H9 (cell line): ENCODE measurements at regions not wholly inside any gene's neighbourhood (a gene's known extent, or its start where the extent isn't known, plus 50 kb on each side); places are given as distances from the start of the nearest gene placed in this dataset.

Source experiments
- DNase-seq: peaks from one replicate; pipeline ENCODE4 v3.0.0-alpha.2; 2017
- H2AFZ ChIP-seq: one replicate; pipeline ENCODE4 v1.6.1; 2013; ENCODE audit warnings: mild to moderate bottlenecking, low read length, control low read depth, moderate library complexity
- H2AK5ac ChIP-seq: 2 replicates; pipeline ENCODE4 v1.6.1; 2013; ENCODE audit warnings: low read length, control low read depth, mixed read lengths; ENCODE audit not compliant: insufficient read length
- H2BK120ac ChIP-seq: one replicate; pipeline ENCODE4 v1.6.1; 2013; ENCODE audit warnings: low read depth, mild to moderate bottlenecking, low read length, control low read depth, inconsistent platforms; ENCODE audit not compliant: poor library complexity, severe bottlenecking
- H2BK12ac ChIP-seq: 2 replicates; pipeline ENCODE4 v1.6.1; 2013; ENCODE audit warnings: low read length, control low read depth, mixed read lengths, low read depth; ENCODE audit not compliant: insufficient read length
- H2BK15ac ChIP-seq: 2 replicates; pipeline ENCODE4 v1.6.1; 2013; ENCODE audit warnings: low read depth, low read length, control low read depth
- H2BK20ac ChIP-seq: one replicate; pipeline ENCODE4 v1.6.1; 2013; ENCODE audit warnings: low read depth, mild to moderate bottlenecking, low read length, control low read depth, inconsistent platforms; ENCODE audit not compliant: poor library complexity, severe bottlenecking
- H2BK5ac ChIP-seq: 2 replicates; pipeline ENCODE4 v1.6.1; 2013; ENCODE audit warnings: low read length, control low read depth, mixed read lengths; ENCODE audit not compliant: insufficient read length
- H3K14ac ChIP-seq: 2 replicates; pipeline ENCODE4 v1.6.1; 2013; ENCODE audit warnings: low read length, control low read depth; ENCODE audit not compliant: insufficient read depth
- H3K18ac ChIP-seq: 2 replicates; pipeline ENCODE4 v1.6.1; 2013; ENCODE audit warnings: low read depth, mild to moderate bottlenecking, mixed read lengths, low read length, control low read depth; ENCODE audit not compliant: insufficient read length
- H3K23ac ChIP-seq: 2 replicates; pipeline ENCODE4 v1.6.1; 2013; ENCODE audit warnings: low read length, control low read depth, mixed read lengths, low read depth; ENCODE audit not compliant: insufficient read length
- H3K23me2 ChIP-seq: 2 replicates; pipeline ENCODE4 v1.6.1; 2013; ENCODE audit warnings: low read depth, mild to moderate bottlenecking, mixed read lengths, low read length, control low read depth; ENCODE audit not compliant: insufficient read length, poor library complexity, severe bottlenecking
- H3K27ac ChIP-seq: 2 replicates; pipeline ENCODE4 v1.5.1; 2013; ENCODE audit warnings: low read length, control low read depth, mixed read lengths, low read depth; ENCODE audit not compliant: insufficient read length
- H3K27me3 ChIP-seq: 2 replicates; pipeline ENCODE4 v1.6.1; 2013; ENCODE audit warnings: low read length, control low read depth, inconsistent platforms; ENCODE audit not compliant: insufficient read depth
- H3K4ac ChIP-seq: 2 replicates; pipeline ENCODE4 v1.6.1; 2013; ENCODE audit warnings: low read depth, mild to moderate bottlenecking, control low read depth, inconsistent platforms, low read length, moderate library complexity
- H3K4me1 ChIP-seq: 2 replicates; pipeline ENCODE4 v1.6.1; 2013; ENCODE audit warnings: low read length, control low read depth, inconsistent platforms; ENCODE audit not compliant: insufficient read depth
- H3K4me2 ChIP-seq: 2 replicates; pipeline ENCODE4 v1.6.1; 2013; ENCODE audit warnings: low read length, control low read depth, mixed read lengths; ENCODE audit not compliant: insufficient read length, insufficient read depth
- H3K56ac ChIP-seq: 2 replicates; pipeline ENCODE4 v1.6.1; 2013; ENCODE audit warnings: low read depth, mild to moderate bottlenecking, mixed read lengths, low read length, control low read depth; ENCODE audit not compliant: insufficient read length
- H3K79me1 ChIP-seq: 2 replicates; pipeline ENCODE4 v1.6.1; 2013; ENCODE audit warnings: low read depth, mild to moderate bottlenecking, moderate library complexity, low read length, control low read depth, inconsistent platforms; ENCODE audit not compliant: insufficient read depth, poor library complexity, severe bottlenecking
- H3K79me2 ChIP-seq: 2 replicates; pipeline ENCODE4 v1.6.1; 2013; ENCODE audit warnings: low read length, control low read depth, inconsistent platforms; ENCODE audit not compliant: insufficient read depth
- H3K9ac ChIP-seq: 2 replicates; pipeline ENCODE4 v1.6.1; 2013; ENCODE audit warnings: low read length, control low read depth, mixed read lengths; ENCODE audit not compliant: insufficient read length; ENCODE audit errors: extremely low read depth
- H3K9me3 ChIP-seq: one replicate; pipeline ENCODE4 v1.6.1; 2013; ENCODE audit warnings: low read depth, low read length, inconsistent platforms; ENCODE audit not compliant: control insufficient read depth
- H3T11ph ChIP-seq: one replicate; pipeline ENCODE4 v1.6.1; 2013; ENCODE audit warnings: mild to moderate bottlenecking, low read length, control low read depth, inconsistent platforms
- H4K20me1 ChIP-seq: one replicate; pipeline ENCODE4 v1.6.1; 2013; ENCODE audit not compliant: control insufficient read depth, insufficient read length, insufficient read depth
- H4K5ac ChIP-seq: 2 replicates; pipeline ENCODE4 v1.6.1; 2013; ENCODE audit warnings: low read depth, mild to moderate bottlenecking, mixed read lengths, low read length, control low read depth; ENCODE audit not compliant: insufficient read length
- H4K8ac ChIP-seq: replicated peaks from 2 replicates; pipeline ENCODE4 v1.6.1; 2013; ENCODE audit warnings: low read length, control low read depth, mixed read lengths, low read depth; ENCODE audit not compliant: insufficient read length
- H4K91ac ChIP-seq: 2 replicates; pipeline ENCODE4 v1.6.1; 2013; ENCODE audit warnings: low read depth, mild to moderate bottlenecking, moderate library complexity, mixed read lengths, low read length, control low read depth; ENCODE audit not compliant: insufficient read length
- H3K27ac Mint-ChIP-seq, 3 experiments: 2 replicates in 2 of 3; 3 replicates in 1 of 3; pipeline ENCODE4 v1.8.0; 2020 to 2021; ENCODE audit warnings: mixed read lengths in 3 of 3, mild to moderate bottlenecking in 1 of 3, moderate library complexity in 1 of 3
- H3K27me3 Mint-ChIP-seq: 2 replicates; pipeline ENCODE4 v1.8.0; 2021; ENCODE audit warnings: low read depth, mild to moderate bottlenecking, moderate library complexity, mixed read lengths
- H3K36me3 Mint-ChIP-seq, 3 experiments: 2 replicates in 2 of 3; 3 replicates in 1 of 3; pipeline ENCODE4 v1.8.0; 2020 to 2021; ENCODE audit warnings: low read depth in 3 of 3, mixed read lengths in 3 of 3; ENCODE audit not compliant: insufficient read depth in 1 of 3
- H3K4me1 Mint-ChIP-seq, 2 experiments: 2 replicates each; pipeline ENCODE4 v1.8.0; 2020; ENCODE audit warnings: mixed read lengths in 2 of 2
- H3K4me3 Mint-ChIP-seq, 2 experiments: 2 replicates in 1 of 2; 3 replicates in 1 of 2; pipeline ENCODE4 v1.8.0; 2020 to 2021; ENCODE audit warnings: mild to moderate bottlenecking in 2 of 2, mixed read lengths in 2 of 2, moderate library complexity in 1 of 2
- H3K9me3 Mint-ChIP-seq, 2 experiments: 2 replicates in 1 of 2; 3 replicates in 1 of 2; pipeline ENCODE4 v1.8.0; 2020; ENCODE audit warnings: mild to moderate bottlenecking in 2 of 2, mixed read lengths in 2 of 2, moderate library complexity in 1 of 2
- WGBS: extraction: QIAGEN DNeasy Blood & Tissue Kit; methylation state at CpG from one replicate; pipeline ENCODE4 v1.1.7; 2013; ENCODE audit warnings: missing lambda C conversion rate, low lambda C conversion rate, mixed read lengths; ENCODE audit not compliant: insufficient read length; ENCODE audit errors: extremely low coverage; 5-methylcytosine and 5-hydroxymethylcytosine counted together
- TF ChIP-seq, protein P1 (sequence below): fragments of 200-600 bp; sonication (generic); conservative IDR thresholded peaks from 3 replicates; pipeline ENCODE4 v1.8.0; 2021; ENCODE audit warnings: antibody characterized with exemption, mild to moderate bottlenecking

DNA sequence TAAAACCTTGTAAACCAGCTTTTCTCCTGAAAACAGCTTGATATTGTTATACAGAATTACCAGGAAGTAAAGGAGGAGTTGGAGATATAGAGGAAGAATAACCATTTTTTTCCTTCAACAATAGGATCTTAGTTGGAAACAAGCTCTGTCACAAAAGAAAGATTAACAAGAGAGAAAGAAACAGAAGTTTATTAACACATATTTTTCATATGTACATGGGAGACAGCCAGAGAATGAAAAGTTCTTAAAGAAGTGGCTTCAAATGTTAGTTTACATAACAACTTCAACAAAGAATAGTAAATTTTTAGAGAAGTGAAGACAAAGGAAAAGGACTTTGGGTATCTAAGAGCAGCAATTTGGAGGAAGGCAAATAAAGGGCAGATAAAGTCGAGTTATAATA is 94.9 kb upstream of the ANKRD50 start:
- Histone ChIP-seq H4K20me1 (no peaks in the 10 kb centered on the region), H3K23me2 (no peaks in the 10 kb centered on the region), H2AK5ac (no peak overlapping the region), H3K9ac (no peak overlapping the region), H3K4ac (no peak overlapping the region), H3K23ac (no peak overlapping the region), H4K91ac (no peak overlapping the region), H2BK20ac (no peak overlapping the region), H3K18ac (no peak overlapping the region), H2BK120ac (no peak overlapping the region), H3K14ac (no peak overlapping the region), H3K27me3 (no peaks in the 10 kb centered on the region), H3K9me3 (no peaks in the 10 kb centered on the region), H4K5ac (no peak overlapping the region), H2BK15ac (no peak overlapping the region), H3K79me1 (no peaks in the 10 kb centered on the region), H3T11ph (no peak overlapping the region), H2BK12ac (no peak overlapping the region), H4K8ac (no peak overlapping the region), H3K27ac (no peak overlapping the region), H2BK5ac (no peak overlapping the region), H3K79me2 (no peaks in the 10 kb centered on the region), H3K4me2 (no peak overlapping the region), H3K56ac (no peak overlapping the region), H2AFZ (no peak overlapping the region), H3K4me1 (no peaks in the 10 kb centered on the region)
- peaks cover 28 to 33% of the 10 kb centered on the region in 2 experiments for H3K4me1 Mint-ChIP-seq
- H3K27me3 Mint-ChIP-seq: no peaks in the 10 kb centered on the region
- H3K4me3 Mint-ChIP-seq: no peak overlapping the region
- TF ChIP-seq, protein P1, sequence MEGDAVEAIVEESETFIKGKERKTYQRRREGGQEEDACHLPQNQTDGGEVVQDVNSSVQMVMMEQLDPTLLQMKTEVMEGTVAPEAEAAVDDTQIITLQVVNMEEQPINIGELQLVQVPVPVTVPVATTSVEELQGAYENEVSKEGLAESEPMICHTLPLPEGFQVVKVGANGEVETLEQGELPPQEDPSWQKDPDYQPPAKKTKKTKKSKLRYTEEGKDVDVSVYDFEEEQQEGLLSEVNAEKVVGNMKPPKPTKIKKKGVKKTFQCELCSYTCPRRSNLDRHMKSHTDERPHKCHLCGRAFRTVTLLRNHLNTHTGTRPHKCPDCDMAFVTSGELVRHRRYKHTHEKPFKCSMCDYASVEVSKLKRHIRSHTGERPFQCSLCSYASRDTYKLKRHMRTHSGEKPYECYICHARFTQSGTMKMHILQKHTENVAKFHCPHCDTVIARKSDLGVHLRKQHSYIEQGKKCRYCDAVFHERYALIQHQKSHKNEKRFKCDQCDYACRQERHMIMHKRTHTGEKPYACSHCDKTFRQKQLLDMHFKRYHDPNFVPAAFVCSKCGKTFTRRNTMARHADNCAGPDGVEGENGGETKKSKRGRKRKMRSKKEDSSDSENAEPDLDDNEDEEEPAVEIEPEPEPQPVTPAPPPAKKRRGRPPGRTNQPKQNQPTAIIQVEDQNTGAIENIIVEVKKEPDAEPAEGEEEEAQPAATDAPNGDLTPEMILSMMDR: no peak
- no CpG with 5 or more reads among the region's 1 CpG for WGBS
- no peak for DNase-seq
- H3K36me3 Mint-ChIP-seq: peaks cover 13 to 20% (median 18%) of the 10 kb centered on the region in 3 experiments
- peak overlapping the region in 1 of 3 experiments; percentile 59; a peak in 2 of 7 replicates for H3K27ac Mint-ChIP-seq
- peaks cover 11 to 19% of the 10 kb centered on the region in 2 experiments for H3K9me3 Mint-ChIP-seq
